K562 (cell line): ENCODE measurements at regions not wholly inside any gene's neighbourhood (a gene's known extent, or its start where the extent isn't known, plus 50 kb on each side); places are given as distances from the start of the nearest gene placed in this dataset.

Experiments
- DIDO1 ChIP-seq: fragments of 450-650 bp; IDR thresholded peaks from 2 replicates; pipeline ENCODE4 v1.6.1; 2016; ENCODE audit warnings: low read depth, missing biosample characterization, missing genetic modification characterization
- EWSR1 ChIP-seq: fragments of 450-650 bp; IDR thresholded peaks from 2 replicates; pipeline ENCODE4 v1.6.1; 2018; ENCODE audit warnings: borderline replicate concordance, mild to moderate bottlenecking, low read depth, moderate library complexity; ENCODE audit not compliant: partially characterized antibody
- MNT ChIP-seq, 2 experiments: fragments of 450-650 bp; conservative IDR thresholded peaks; 2 replicates each; pipeline ENCODE4 v1.6.1; 2017; ENCODE audit warnings: mild to moderate bottlenecking in 2 of 2, moderate library complexity in 2 of 2
- MYC ChIP-seq, 2 experiments: fragments of 250-450 bp in 1 of 2; sonication (Bioruptor Pico) in 1 of 2; IDR thresholded peaks; 2 replicates each; pipeline versions ENCODE4 v1.5.1 to v1.6.1; 2012 to 2021; ENCODE audit warnings: low read depth in 2 of 2, borderline replicate concordance in 1 of 2, improper control_type of control experiment in 1 of 2, low read length in 1 of 2, mild to moderate bottlenecking in 1 of 2, moderate library complexity in 1 of 2
- NFATC3 ChIP-seq: fragments of 450-650 bp; IDR thresholded peaks from 2 replicates; pipeline ENCODE4 v1.6.1; 2017; ENCODE audit warnings: mild to moderate bottlenecking
- PRPF4 ChIP-seq: fragments of 200-400 bp; formaldehyde crosslinking; IDR thresholded peaks from one replicate; pipeline ENCODE4 v1.6.1; 2017; ENCODE audit warnings: low read length, low read depth, mild to moderate bottlenecking; ENCODE audit not compliant: insufficient read depth, poor library complexity, severe bottlenecking
- RBM15 ChIP-seq: fragments of 200-400 bp; formaldehyde crosslinking; IDR thresholded peaks from 2 replicates; pipeline ENCODE4 v1.6.1; 2018; ENCODE audit warnings: mild to moderate bottlenecking, low read length, moderate library complexity; ENCODE audit not compliant: insufficient read depth
- RBM25 ChIP-seq: fragments of 200-400 bp; formaldehyde crosslinking; IDR thresholded peaks from 2 replicates; pipeline ENCODE4 v1.6.1; 2018; ENCODE audit warnings: low read length, low read depth, moderate library complexity; ENCODE audit not compliant: severe bottlenecking
- SMARCB1 ChIP-seq: IDR thresholded peaks from 2 replicates; pipeline ENCODE4 v1.6.1; 2011; ENCODE audit warnings: improper control_type of control experiment, low read depth; ENCODE audit not compliant: insufficient read length
- ZNF449 ChIP-seq: fragments of 250-450 bp; sonication (Bioruptor Pico); IDR thresholded peaks from 2 replicates; pipeline ENCODE4 v1.8.0; 2022; ENCODE audit warnings: moderate library complexity, mild to moderate bottlenecking, inconsistent platforms
- TF ChIP-seq, protein P1 (sequence below): sonication (generic); formaldehyde crosslinking; IDR thresholded peaks from 2 replicates; pipeline ENCODE4 v1.8.0; 2023; ENCODE audit warnings: missing genetic modification reagents, mild to moderate bottlenecking, borderline replicate concordance

DNA sequence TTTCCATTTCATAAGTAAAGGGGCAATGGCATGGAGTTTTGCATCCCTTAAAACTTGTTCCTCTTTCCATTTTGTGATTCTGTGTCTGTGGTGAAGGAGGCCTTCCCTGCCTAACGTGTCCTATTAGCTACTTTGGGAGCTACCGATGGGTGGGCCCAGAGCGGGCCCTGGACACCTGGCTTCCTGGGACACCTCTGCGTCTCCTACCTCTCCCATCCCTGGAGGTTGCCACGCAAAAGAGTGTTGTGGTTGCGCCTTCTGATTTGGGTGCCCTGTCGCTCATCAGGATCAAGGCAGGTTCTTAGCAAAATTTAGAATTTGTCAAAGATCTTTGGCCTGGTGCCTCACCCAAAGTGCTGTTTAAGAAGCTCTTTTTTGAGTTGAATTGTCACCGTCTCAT is 116.4 kb upstream of the CACNA1E start (continued):
- TF ChIP-seq MNT (conservative IDR thresholded peaks at IDR 0.05) (no peak), NFATC3 (no peak), DIDO1 (no peak), RBM25 (no peak), SMARCB1 (no peak), EWSR1 (no peak), ZNF449 (CRISPR knock-in tag) (no peak), MYC (IDR thresholded peaks at IDR 0.05; ENCODE audit: low read depth, low read length) (no peak), MYC (CRISPR knock-in tag; IDR thresholded peaks at IDR 0.05; ENCODE audit: borderline replicate concordance, low read depth) (no peak), RBM15 (no peak), PRPF4 (no peak)
- TF ChIP-seq, protein P1, sequence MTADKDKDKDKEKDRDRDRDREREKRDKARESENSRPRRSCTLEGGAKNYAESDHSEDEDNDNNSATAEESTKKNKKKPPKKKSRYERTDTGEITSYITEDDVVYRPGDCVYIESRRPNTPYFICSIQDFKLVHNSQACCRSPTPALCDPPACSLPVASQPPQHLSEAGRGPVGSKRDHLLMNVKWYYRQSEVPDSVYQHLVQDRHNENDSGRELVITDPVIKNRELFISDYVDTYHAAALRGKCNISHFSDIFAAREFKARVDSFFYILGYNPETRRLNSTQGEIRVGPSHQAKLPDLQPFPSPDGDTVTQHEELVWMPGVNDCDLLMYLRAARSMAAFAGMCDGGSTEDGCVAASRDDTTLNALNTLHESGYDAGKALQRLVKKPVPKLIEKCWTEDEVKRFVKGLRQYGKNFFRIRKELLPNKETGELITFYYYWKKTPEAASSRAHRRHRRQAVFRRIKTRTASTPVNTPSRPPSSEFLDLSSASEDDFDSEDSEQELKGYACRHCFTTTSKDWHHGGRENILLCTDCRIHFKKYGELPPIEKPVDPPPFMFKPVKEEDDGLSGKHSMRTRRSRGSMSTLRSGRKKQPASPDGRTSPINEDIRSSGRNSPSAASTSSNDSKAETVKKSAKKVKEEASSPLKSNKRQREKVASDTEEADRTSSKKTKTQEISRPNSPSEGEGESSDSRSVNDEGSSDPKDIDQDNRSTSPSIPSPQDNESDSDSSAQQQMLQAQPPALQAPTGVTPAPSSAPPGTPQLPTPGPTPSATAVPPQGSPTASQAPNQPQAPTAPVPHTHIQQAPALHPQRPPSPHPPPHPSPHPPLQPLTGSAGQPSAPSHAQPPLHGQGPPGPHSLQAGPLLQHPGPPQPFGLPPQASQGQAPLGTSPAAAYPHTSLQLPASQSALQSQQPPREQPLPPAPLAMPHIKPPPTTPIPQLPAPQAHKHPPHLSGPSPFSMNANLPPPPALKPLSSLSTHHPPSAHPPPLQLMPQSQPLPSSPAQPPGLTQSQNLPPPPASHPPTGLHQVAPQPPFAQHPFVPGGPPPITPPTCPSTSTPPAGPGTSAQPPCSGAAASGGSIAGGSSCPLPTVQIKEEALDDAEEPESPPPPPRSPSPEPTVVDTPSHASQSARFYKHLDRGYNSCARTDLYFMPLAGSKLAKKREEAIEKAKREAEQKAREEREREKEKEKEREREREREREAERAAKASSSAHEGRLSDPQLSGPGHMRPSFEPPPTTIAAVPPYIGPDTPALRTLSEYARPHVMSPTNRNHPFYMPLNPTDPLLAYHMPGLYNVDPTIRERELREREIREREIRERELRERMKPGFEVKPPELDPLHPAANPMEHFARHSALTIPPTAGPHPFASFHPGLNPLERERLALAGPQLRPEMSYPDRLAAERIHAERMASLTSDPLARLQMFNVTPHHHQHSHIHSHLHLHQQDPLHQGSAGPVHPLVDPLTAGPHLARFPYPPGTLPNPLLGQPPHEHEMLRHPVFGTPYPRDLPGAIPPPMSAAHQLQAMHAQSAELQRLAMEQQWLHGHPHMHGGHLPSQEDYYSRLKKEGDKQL: no peak
